ENCODE measurements at regions not wholly inside any gene's neighbourhood (a gene's known extent, or its start where the extent isn't known, plus 50 kb on each side); places are given as distances from the start of the nearest gene placed in this dataset.

GRCh38 chr4:11701966-11702725, 273.5 kb upstream of the HS3ST1 start:
- TF ChIP-seq CTCF (IDR thresholded peaks at IDR 0.05): no peak
- DNase-seq (ENCODE audit: low spot score) (no peak), ATAC-seq (ENCODE audit: low FRiP score) (no peak)

GRCh38 chr4:11700751-11701226, 272.1 kb upstream of the HS3ST1 start:
- DNase-seq (ENCODE audit: low spot score) (no peak), ATAC-seq (ENCODE audit: low FRiP score) (no peak)
- no peak for TF ChIP-seq CTCF (IDR thresholded peaks at IDR 0.05)

GRCh38 chr4:11698846-11699590, 270.3 kb upstream of the HS3ST1 start:
- peak; percentile 86 for ATAC-seq (ENCODE audit: low FRiP score)
- no peak for TF ChIP-seq CTCF (IDR thresholded peaks at IDR 0.05)
- DNase-seq (ENCODE audit: low spot score): no peak

GRCh38 chr4:11698033-11698432, 269.3 kb upstream of the HS3ST1 start:
- no peak for ATAC-seq (ENCODE audit: low FRiP score)
- no peak for DNase-seq (ENCODE audit: low spot score)
- TF ChIP-seq CTCF (IDR thresholded peaks at IDR 0.05): no peak

- DNase-seq (ENCODE audit: low spot score) (no peak), ATAC-seq (ENCODE audit: low FRiP score) (no peak)
- TF ChIP-seq CTCF (IDR thresholded peaks at IDR 0.05): no peak
Observed at GRCh38 chr4:11693693-11694092, 265.0 kb upstream of the HS3ST1 start.

- ATAC-seq (ENCODE audit: low FRiP score) (no peak), DNase-seq (ENCODE audit: low spot score) (no peak)
- TF ChIP-seq CTCF (IDR thresholded peaks at IDR 0.05): no peak
Observed at GRCh38 chr4:11691236-11691635, 262.5 kb upstream of the HS3ST1 start.
